ENCODE measurements at regions not wholly inside any gene's neighbourhood (a gene's known extent, or its start where the extent isn't known, plus 50 kb on each side); places are given as distances from the start of the nearest gene placed in this dataset.

DNA sequence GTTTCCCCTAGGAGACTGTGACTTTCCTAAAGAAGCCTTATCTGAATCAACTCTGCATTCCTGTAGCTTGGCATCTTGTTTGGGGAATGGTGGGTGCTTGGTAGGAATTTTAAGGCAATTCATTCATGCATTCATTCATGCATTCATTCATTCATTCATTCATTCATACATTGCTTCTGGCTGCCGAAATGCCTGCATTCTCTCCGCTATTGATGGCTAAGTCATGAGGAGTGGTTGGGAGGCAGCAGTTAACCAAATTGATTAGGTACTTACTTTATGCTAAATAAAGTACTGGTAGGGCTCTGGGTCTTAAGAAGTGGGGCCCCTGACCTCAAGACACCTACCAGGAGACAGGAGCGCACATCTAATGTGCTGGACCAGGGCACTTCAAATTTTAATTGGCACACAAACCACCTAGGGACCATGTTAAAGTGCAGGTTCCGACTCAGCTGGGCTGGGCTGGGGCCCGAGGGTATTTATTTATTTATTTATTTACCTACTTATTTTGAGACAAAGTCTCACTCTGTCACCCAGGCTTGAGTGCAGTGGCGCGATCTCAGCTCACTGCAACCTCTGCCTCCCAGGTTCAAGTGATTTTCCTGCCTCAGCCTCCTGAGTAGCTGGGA, 127.6 kb downstream of the ANKRD60 start:
- no peak overlapping the region for H3K56ac ChIP-seq (replicated peaks; ENCODE audit: insufficient read length, low read depth, low read length)
- no peak overlapping the region for H2AFZ ChIP-seq (ENCODE audit: low read length)
- no peak overlapping the region for H3K9ac ChIP-seq (replicated peaks in 1 of 4; ENCODE audit: extremely low read depth in 1 of 4, low read depth in 3 of 4, low read length in 3 of 4)
- H4K5ac ChIP-seq (ENCODE audit: insufficient read length, low read depth, low read length) = no peak overlapping the region
- no peak overlapping the region for H3K4ac ChIP-seq (replicated peaks; ENCODE audit: insufficient read length, low read depth, low read length)
- H3K14ac ChIP-seq (ENCODE audit: insufficient read length) = no peak overlapping the region
- H4K91ac ChIP-seq (replicated peaks; ENCODE audit: insufficient read length, low read length) = no peak overlapping the region
- no peaks in the 10 kb centered on the region for H3K79me1 ChIP-seq (ENCODE audit: low read depth, low read length)
- no peaks in the 10 kb centered on the region for H4K20me1 ChIP-seq (replicated peaks in 1 of 2; ENCODE audit: control insufficient read depth in 1 of 2, insufficient read depth in 2 of 2, low read length in 2 of 2)
- ChIA-PET POLR2A (ENCODE audit: partially characterized antibody) (no interaction called here), CTCF (ENCODE audit: partially characterized antibody) (interaction anchor here (0.8 to 1.6 kb wide), 5 partner anchors 14 to 552 kb away, joined by 3 to 6 read pairs (median 3); no protein-coding TSS in a partner anchor)
- no peaks in the 10 kb centered on the region for H3K4me1 ChIP-seq (replicated peaks in 1 of 4; ENCODE audit: control insufficient read depth in 3 of 4, insufficient read depth in 4 of 4, low read length in 3 of 4)
- H3K27me3 ChIP-seq (replicated peaks in 1 of 4; ENCODE audit: control insufficient read depth in 3 of 4, extremely low read depth in 1 of 4, insufficient read depth in 3 of 4, low read length in 3 of 4) = no peaks in the 10 kb centered on the region
- no peaks in the 10 kb centered on the region for H3K79me2 ChIP-seq (ENCODE audit: control insufficient read depth in 1 of 2, insufficient read depth in 2 of 2, low read length in 2 of 2)
- no peak for FAIRE-seq
- 88% methylated on average over 7 of the region's 7 CpGs; no CpG with 5 or more reads in 1 of the 2 experiments for WGBS, 2 experiments (ENCODE audit: extremely low coverage in 1 of 2, insufficient coverage in 1 of 2, insufficient read length in 1 of 2, insufficient replicate concordance in 2 of 2, low coverage in 1 of 2, low lambda C conversion rate in 2 of 2, missing lambda C conversion rate in 1 of 2)
- no peaks in the 10 kb centered on the region; the same call in 1 of the 2 replicates for H3K23me2 ChIP-seq (ENCODE audit: low read depth, low read length)
- no peaks in the 10 kb centered on the region for H3K36me3 ChIP-seq (ENCODE audit: control insufficient read depth in 2 of 4, insufficient read depth in 4 of 4, low read length in 3 of 4)
- H3K18ac ChIP-seq (ENCODE audit: extremely low read depth, low read length) = no peak overlapping the region
- H2BK5ac ChIP-seq (ENCODE audit: low read depth, low read length) = no peak overlapping the region
- H2BK120ac ChIP-seq (replicated peaks; ENCODE audit: low read depth, low read length) = no peak overlapping the region
- no peak overlapping the region for H3K23ac ChIP-seq (ENCODE audit: insufficient read length)
- no peak overlapping the region for H2AK5ac ChIP-seq (ENCODE audit: low read depth, low read length)
- H3K4me3 ChIP-seq (ENCODE audit: extremely low read depth in 1 of 4, insufficient read depth in 2 of 4, low read depth in 3 of 4, low read length in 4 of 4) = no peak overlapping the region
- H2BK20ac ChIP-seq (ENCODE audit: low read length) = no peak overlapping the region
- no peak overlapping the region for H3K27ac ChIP-seq (ENCODE audit: low read depth, low read length)
- no peak for DNase-seq (ENCODE audit: low read depth in 1 of 2, low spot score in 2 of 2)
- H3K9me3 ChIP-seq (ENCODE audit: insufficient read depth in 2 of 2, low read depth in 1 of 2, low read length in 1 of 2) = no peaks in the 10 kb centered on the region
- H4K8ac ChIP-seq (ENCODE audit: extremely low read depth, insufficient read depth, low read length) = no peak overlapping the region
- no peak overlapping the region for H2BK12ac ChIP-seq (ENCODE audit: low read depth, low read length)
- no peak overlapping the region for H3K4me2 ChIP-seq (ENCODE audit: insufficient read depth in 1 of 2, low read depth in 2 of 2, low read length in 2 of 2)
- no peak overlapping the region for H2BK15ac ChIP-seq (ENCODE audit: low read length)
- TF ChIP-seq SP2 (IDR thresholded peaks at IDR 0.05; ENCODE audit: low read length) = no peak
- no peak for TF ChIP-seq NRF1 (IDR thresholded peaks at IDR 0.05; ENCODE audit: low read depth, low read length)
- no peak for TF ChIP-seq SP4 (IDR thresholded peaks at IDR 0.05; ENCODE audit: low read length)
- no peak for TF ChIP-seq RFX5 (IDR thresholded peaks at IDR 0.05; ENCODE audit: borderline replicate concordance, low read depth, low read length)
- TF ChIP-seq CHD1 (IDR thresholded peaks at IDR 0.05; ENCODE audit: low read depth, low read length) = no peak
- TF ChIP-seq BCL11A (IDR thresholded peaks at IDR 0.05; ENCODE audit: low read depth in 2 of 2, low read length in 2 of 2) = no peak
- TF ChIP-seq, protein P1, sequence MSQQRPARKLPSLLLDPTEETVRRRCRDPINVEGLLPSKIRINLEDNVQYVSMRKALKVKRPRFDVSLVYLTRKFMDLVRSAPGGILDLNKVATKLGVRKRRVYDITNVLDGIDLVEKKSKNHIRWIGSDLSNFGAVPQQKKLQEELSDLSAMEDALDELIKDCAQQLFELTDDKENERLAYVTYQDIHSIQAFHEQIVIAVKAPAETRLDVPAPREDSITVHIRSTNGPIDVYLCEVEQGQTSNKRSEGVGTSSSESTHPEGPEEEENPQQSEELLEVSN (IDR thresholded peaks at IDR 0.05) = no peak
- no peak for TF ChIP-seq MAFK (IDR thresholded peaks at IDR 0.05; ENCODE audit: low read depth, low read length)
- no peak for TF ChIP-seq JUN (IDR thresholded peaks at IDR 0.05; ENCODE audit: low read depth, low read length)
- no peak for TF ChIP-seq TBP (IDR thresholded peaks at IDR 0.05; ENCODE audit: low read depth, low read length)
- no peak for TF ChIP-seq SP1 (IDR thresholded peaks at IDR 0.05; ENCODE audit: low read depth, low read length)
- TF ChIP-seq RAD21 (IDR thresholded peaks at IDR 0.05 in 1 of 2, conservative IDR thresholded peaks at IDR 0.05 in 1 of 2; ENCODE audit: low read depth in 2 of 2, low read length in 2 of 2) = no peak

Data from H1 (cell line).